ENCODE measurements at regions not wholly inside any gene's neighbourhood (a gene's known extent, or its start where the extent isn't known, plus 50 kb on each side); places are given as distances from the start of the nearest gene placed in this dataset.
"Not testable (repeated sequence)": the region's sequence is repeated elsewhere in the genome, so short reads cannot be mapped to it uniquely, and the experiment has no call there.

DNA sequence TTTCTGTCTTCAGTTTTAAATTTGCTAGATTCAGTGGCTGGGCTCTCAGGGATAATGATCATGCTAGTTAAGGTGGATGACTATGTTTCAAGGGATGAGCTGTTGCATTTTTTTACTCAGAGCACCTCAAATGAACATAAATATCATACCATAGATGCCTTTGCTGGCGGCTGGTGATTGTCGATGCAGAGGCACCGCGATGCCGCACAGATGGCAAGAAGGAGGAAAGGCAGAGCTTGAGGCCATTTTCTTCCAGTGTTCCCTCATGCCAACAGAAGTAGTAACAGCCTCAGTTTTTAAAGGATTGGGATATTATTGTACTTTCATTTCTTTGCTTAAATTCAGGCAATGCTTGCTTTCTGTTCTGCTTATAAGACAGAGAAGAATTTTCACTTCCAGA is 654.7 kb upstream of the IGFBP7 start:
- peaks cover 5% of the 10 kb centered on the region for H3K36me3 Mint-ChIP-seq (ENCODE audit: low read depth)
- H3K4me1 Mint-ChIP-seq, result peaks cover 5% of the 10 kb centered on the region
- no peak overlapping the region for H3K4me3 Mint-ChIP-seq
- no peaks in the 10 kb centered on the region for H3K27me3 Mint-ChIP-seq (ENCODE audit: low read depth)
- H3K27ac Mint-ChIP-seq (ENCODE audit: unreplicated experiment), result no peak overlapping the region
- no peak for DNase-seq (ENCODE audit: low read depth, low spot score)
- H3K9me3 Mint-ChIP-seq, result peaks cover 7% of the 10 kb centered on the region
- TF ChIP-seq, protein P1, sequence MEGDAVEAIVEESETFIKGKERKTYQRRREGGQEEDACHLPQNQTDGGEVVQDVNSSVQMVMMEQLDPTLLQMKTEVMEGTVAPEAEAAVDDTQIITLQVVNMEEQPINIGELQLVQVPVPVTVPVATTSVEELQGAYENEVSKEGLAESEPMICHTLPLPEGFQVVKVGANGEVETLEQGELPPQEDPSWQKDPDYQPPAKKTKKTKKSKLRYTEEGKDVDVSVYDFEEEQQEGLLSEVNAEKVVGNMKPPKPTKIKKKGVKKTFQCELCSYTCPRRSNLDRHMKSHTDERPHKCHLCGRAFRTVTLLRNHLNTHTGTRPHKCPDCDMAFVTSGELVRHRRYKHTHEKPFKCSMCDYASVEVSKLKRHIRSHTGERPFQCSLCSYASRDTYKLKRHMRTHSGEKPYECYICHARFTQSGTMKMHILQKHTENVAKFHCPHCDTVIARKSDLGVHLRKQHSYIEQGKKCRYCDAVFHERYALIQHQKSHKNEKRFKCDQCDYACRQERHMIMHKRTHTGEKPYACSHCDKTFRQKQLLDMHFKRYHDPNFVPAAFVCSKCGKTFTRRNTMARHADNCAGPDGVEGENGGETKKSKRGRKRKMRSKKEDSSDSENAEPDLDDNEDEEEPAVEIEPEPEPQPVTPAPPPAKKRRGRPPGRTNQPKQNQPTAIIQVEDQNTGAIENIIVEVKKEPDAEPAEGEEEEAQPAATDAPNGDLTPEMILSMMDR (conservative IDR thresholded peaks at IDR 0.05), result no peak

DNA sequence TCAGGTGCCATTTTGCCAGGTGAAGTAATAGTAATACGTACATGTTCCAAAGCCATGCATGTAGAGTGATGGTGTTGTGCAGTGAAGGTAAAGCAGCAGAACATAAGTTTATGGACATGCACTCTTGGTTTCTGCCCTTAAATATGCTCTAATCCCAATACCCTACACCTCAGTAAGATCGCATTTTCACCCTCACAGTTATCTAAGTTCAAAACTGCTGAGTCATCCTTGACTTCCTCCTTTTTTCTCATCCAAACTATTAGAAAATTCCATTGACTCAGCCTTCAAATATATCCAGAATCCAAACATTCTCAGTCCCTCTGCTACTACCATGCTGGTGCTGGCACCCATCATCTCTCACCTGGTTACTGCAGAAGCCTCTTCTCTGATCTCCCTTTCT is 652.9 kb upstream of the IGFBP7 start:
- Mint-ChIP-seq H3K36me3 (ENCODE audit: low read depth) (no peaks in the 10 kb centered on the region), H3K4me1 (peaks cover 5% of the 10 kb centered on the region)
- TF ChIP-seq, protein P1 (conservative IDR thresholded peaks at IDR 0.05), result no peak

GRCh38 chr4:57740625-57741190 is 630.5 kb upstream of the IGFBP7 start:
- TF ChIP-seq, protein P1 (conservative IDR thresholded peaks at IDR 0.05), result no peak
- peaks cover 8% of the 10 kb centered on the region for H3K9me3 Mint-ChIP-seq

More for the DNA sequence above, 652.9 kb upstream of the IGFBP7 start:
- H3K27me3 Mint-ChIP-seq (ENCODE audit: low read depth), result no peaks in the 10 kb centered on the region
- H3K4me3 Mint-ChIP-seq, result no peak overlapping the region
- H3K27ac Mint-ChIP-seq (ENCODE audit: unreplicated experiment), result peak overlapping the region; percentile 83
- DNase-seq (ENCODE audit: low read depth, low spot score), result no peak
- no peaks in the 10 kb centered on the region for H3K9me3 Mint-ChIP-seq

DNA sequence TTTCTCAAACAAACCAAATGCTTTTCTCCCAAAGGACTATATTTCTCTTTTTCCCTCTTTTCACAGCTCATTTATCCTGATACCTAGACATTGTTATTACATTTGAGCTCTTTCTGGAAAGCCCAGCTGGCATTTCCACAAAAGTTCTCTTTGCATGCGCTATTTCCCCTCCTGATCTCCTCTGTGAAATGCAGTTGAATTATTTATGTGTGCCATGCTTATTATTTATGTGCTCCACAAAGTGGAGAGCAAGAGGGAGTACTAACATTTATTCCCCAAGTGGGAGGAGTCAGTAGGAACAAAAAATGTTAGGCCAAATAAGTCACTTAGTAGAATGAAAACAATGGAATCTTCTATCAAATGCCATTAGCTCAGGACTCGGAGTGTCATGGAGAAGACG is 626.6 kb upstream of the IGFBP7 start:
- no peak for DNase-seq (ENCODE audit: low read depth, low spot score)
- H3K4me3 Mint-ChIP-seq, result no peak overlapping the region
- no peaks in the 10 kb centered on the region for H3K36me3 Mint-ChIP-seq (ENCODE audit: low read depth)
- H3K27me3 Mint-ChIP-seq (ENCODE audit: low read depth), result no peaks in the 10 kb centered on the region
- peaks cover 3% of the 10 kb centered on the region for H3K9me3 Mint-ChIP-seq
- TF ChIP-seq, protein P1 (conservative IDR thresholded peaks at IDR 0.05), result no peak
- H3K4me1 Mint-ChIP-seq, result no peaks in the 10 kb centered on the region
- no peak overlapping the region for H3K27ac Mint-ChIP-seq (ENCODE audit: unreplicated experiment)

More at GRCh38 chr4:57740625-57741190, 630.5 kb upstream of the IGFBP7 start:
- Mint-ChIP-seq H3K27ac (ENCODE audit: unreplicated experiment) (no peak overlapping the region), H3K4me1 (no peaks in the 10 kb centered on the region), H3K27me3 (ENCODE audit: low read depth) (no peaks in the 10 kb centered on the region), H3K4me3 (no peak overlapping the region), H3K36me3 (ENCODE audit: low read depth) (peaks cover 3% of the 10 kb centered on the region)
- no peak for DNase-seq (ENCODE audit: low read depth, low spot score)

GRCh38 chr4:57734104-57734670 is 624.0 kb upstream of the IGFBP7 start:
- Mint-ChIP-seq H3K27ac (ENCODE audit: unreplicated experiment) (no peak overlapping the region), H3K4me1 (no peaks in the 10 kb centered on the region), H3K36me3 (ENCODE audit: low read depth) (no peaks in the 10 kb centered on the region), H3K4me3 (no peak overlapping the region), H3K27me3 (ENCODE audit: low read depth) (no peaks in the 10 kb centered on the region), H3K9me3 (no peaks in the 10 kb centered on the region)
- DNase-seq (ENCODE audit: low read depth, low spot score), result no peak
- TF ChIP-seq, protein P1 (conservative IDR thresholded peaks at IDR 0.05), result no peak

- not testable (repeated sequence) for H3K36me3 Mint-ChIP-seq (ENCODE audit: low read depth); H3K27ac Mint-ChIP-seq (ENCODE audit: unreplicated experiment); H3K4me1 Mint-ChIP-seq; DNase-seq (ENCODE audit: low read depth, low spot score); H3K27me3 Mint-ChIP-seq (ENCODE audit: low read depth); H3K4me3 Mint-ChIP-seq; H3K9me3 Mint-ChIP-seq
Observed at GRCh38 chr4:57729775-57730570, 619.8 kb upstream of the IGFBP7 start.

Data from neural crest cell (in vitro differentiated cells).